ENCODE measurements at regions not wholly inside any gene's neighbourhood (a gene's known extent, or its start where the extent isn't known, plus 50 kb on each side); places are given as distances from the start of the nearest gene placed in this dataset.

DNA sequence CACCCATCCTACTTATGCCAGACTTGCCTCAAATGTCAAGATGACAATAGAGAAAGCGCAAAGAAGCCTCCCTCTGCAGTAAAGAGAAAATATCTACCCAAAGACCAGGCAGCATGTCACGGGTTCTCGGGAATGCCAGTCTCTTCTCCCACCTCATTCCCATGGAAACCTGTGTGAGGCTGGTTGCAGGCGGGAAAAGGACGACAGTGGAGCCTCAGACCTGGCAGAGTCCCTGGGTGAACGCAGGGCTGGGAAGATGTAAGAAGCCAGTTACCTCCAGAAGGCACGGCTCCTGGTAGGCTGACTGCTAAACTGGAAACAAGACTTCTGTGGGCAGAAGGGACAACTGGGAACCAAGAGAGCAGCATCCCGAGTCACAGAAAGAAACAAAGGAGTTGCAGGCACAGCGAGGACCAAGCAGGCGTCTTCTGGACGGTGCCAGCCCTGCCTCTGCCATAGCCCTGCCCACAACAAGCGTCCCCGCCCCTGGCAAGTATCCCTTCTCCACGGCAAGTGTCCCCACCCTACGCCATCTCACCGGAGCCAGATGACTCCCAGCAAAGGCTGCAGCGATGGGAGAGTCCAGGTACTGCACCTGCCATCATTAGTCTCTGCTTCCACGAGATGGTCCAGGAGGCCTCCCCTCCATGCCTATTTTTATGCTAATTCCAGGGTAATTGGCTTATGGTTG, 440.8 kb upstream of the MYT1L start:
- DNase-seq (ENCODE audit: low read depth in 2 of 2, low spot score in 1 of 2), result no peak

DNA sequence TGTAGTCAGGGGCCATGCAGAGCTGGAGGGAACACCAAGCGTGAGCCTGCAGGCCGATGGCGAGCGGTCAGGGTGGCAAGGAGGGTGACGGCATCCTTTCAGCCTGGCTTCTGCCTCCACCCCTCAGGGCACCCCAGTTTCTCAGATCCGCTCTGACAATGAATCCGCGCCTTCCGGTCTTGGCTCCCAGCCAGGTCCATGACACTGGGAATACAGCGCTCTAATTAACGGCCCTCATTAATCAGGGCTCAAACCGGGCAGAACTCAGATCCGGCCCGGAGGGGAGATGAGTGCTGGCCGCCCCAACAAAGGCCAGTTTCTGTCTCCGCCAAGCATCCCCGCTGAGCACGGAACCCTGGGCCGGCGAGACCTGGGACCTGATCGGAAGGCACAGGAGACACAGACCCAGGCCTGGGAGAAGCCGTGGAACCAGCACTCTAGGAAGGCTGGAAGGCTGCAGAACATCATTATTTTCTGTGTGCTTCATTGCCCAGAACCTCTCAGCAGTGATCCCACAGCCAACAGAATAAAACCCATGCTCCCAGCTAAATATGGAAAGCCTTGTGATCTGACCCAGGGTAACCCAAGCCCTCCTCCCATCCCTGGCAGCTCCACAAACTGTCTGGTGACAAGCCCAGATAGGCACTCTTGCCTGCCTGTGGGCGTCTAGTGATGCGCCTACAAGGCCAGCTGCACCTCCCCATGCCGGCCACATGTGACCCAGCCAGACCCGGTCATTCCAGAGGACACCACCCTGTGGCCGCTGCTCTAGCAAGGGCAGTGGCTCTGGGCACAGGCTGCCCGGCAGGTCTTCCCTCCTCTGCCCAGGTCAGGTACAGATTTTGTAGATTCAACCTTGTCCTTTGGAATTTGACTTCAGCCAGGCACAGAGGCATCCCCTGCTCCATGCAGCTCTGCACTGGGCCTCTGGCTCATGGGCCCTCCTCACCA, 438.7 kb upstream of the MYT1L start:
- DNase-seq (ENCODE audit: low read depth in 2 of 2, low spot score in 1 of 2), result no peak

DNA sequence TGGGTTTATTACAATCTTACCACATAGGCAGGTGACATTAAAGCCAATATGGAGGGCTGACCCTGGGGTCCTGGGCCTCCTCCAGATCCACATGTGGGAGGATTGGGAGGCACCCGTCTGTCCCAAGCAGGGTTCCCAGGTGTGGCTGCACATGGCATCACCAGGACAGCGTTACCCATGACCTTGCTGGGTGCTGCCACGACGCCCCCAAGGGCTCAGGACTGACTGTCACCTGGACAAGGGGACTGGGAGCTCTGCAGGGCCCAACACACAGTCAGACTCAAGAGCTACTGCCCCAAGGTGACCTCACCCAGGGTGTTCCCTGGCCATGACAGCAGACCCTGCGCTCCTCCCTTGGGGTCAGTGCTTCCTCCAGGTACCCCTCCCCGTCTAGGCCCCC, 437.4 kb upstream of the MYT1L start:
- DNase-seq (ENCODE audit: low read depth in 2 of 2, low spot score in 1 of 2), result no peak

DNA sequence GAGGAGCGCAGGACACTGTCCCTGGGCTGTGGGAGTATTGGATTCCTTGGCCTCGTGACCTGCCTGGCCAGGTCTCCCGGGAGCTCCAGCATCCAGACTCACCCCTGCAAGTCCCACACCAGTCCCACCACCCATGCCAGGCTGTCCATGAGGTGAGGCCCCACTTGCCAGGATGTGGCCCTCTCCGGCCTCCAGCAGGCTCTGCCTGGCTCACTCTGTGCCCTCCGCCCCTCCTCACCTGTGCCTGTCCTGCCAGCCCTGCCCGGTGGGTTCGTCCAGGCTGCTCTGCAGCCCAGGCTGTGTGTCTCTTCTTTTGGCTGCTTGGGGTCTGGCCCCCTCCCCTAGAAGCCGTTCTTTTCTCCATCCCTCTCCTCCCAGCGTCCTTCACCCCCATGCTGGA, 436.8 kb upstream of the MYT1L start:
- no peak for DNase-seq (ENCODE audit: low read depth in 2 of 2, low spot score in 1 of 2)

DNA sequence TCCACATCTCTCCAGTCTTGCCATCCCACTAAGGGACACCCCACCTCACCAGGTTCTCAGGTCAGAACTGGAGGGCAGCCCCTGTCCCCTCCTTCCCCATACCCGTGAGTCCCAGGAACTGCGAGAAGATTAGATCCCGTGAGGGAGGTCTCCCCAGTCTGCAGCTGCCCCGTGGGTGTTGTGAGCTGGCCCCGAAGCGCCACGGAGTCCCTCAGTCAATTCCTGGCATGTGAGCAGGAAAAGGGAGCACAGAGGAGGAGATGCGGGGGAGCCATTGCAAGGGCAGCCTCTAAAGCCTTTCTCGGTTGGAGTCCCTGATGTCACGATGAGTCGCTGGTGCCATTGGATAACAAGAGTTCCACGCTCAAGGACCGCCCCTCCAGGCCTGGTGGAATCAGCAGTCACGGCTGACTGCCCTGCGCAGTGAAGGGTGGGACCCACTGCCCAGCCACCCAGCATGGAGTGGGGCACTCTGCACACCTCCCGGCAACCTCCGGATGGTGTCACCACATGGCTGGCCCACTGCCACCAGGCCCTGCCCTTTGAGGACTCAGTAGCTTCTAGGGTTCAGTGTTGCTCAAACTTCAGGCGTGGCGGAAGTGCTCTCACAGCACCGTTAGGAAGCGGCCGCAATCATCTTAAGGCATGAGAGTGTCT, 434.9 kb upstream of the MYT1L start:
- DNase-seq (ENCODE audit: low read depth in 2 of 2, low spot score in 1 of 2), result no peak

DNA sequence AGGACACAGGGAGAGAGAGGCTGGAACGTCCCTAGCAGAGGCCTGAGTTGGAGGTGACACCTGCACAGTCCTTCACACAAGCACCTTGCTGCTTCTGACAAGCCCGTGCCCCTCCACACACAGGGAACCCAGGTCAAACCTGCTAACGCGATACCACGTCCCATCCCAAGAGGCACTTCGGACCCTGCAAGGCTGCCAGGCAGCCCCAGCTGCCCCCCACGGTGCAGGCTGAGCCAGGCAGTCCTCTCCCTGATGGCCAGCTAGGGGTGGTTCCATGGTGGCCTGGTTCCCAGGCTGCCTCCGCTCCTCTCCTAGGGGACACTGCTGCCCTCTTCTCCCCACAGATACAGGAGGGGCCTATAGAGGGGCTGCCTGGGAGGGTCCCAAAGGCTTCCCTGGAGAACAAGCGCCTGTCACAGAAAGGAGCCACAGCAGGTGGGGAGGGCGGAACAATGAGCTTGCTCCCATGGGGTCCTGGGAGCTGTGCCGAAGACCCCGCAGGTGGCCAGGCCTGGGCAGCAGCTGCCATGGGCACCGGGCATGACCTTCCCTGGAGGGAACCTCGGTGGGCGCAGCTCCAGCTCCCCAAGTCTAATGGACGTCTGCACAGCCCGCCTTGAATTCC, 434.2 kb upstream of the MYT1L start:
- no peak for DNase-seq (ENCODE audit: low read depth in 2 of 2, low spot score in 1 of 2)

DNA sequence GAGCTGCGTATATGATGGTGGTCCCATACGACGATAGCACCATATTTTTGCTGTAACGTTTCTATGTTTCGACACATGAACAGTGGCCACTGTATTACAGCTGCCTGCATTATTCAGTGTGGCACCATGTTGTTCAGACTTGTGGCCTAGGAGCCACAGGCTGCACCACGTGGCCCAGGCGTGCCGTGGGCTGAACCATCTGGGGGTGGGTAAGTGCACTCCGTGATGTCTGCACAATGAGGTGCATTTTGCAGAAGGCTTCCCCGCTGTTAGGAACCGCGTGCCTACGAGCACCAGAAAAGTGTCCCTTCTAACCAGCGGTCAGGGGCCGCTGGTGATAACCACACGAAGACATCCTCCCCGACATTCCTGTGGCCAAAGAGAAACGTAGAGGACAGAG, 433.7 kb upstream of the MYT1L start:
- DNase-seq (ENCODE audit: low read depth in 2 of 2, low spot score in 1 of 2), result no peak

DNA sequence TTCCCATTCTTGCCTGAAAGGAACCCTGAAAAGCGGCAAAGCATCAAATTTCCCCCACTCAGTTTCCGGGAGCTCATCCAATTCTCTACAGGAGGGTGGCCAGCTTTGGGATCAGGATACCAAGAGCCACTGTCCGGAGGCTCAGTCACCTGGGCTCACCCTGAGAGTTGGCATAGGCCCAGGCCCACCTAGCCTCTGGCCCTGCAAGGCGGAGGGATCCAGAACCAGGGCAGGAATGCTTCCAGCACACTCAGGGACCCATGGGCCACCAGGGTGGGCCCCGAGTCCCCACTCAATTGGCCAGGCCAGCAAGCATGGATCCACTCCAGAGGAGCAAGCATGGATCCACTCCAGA, 432.9 kb upstream of the MYT1L start:
- no peak for DNase-seq (ENCODE audit: low read depth in 2 of 2, low spot score in 1 of 2)

DNA sequence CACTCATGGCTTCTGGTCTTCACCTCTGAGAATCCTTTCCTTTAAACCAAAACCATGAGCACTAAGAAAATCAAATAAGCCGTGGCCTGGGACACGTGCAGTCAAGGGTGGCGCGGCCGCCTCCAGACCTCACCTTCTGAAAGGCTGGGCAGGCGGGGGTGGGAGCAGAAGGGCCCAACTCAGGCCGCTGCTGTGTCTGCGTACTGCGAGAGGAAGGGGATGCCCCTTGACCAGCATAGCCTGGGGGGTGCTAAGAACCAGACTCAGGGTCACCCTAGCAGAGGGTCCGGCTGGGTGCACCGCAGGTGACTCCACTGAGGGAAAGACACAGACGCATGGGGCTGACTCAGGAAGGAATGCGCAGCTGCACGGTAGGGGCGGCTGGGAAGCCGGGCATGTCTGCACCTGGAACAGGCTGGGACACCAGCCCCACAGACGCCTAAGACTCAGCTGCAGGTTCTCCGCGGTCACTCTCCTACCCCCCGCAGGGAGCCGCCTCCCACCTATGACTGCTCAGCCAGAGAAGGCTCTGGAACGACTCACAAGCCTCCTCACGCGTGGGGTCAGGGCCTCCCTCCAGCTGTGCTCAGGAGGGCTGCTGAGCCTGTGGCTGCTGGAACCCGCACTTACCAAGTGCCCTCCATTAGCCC, 432.4 kb upstream of the MYT1L start:
- DNase-seq (ENCODE audit: low read depth in 2 of 2, low spot score in 1 of 2), result no peak

DNA sequence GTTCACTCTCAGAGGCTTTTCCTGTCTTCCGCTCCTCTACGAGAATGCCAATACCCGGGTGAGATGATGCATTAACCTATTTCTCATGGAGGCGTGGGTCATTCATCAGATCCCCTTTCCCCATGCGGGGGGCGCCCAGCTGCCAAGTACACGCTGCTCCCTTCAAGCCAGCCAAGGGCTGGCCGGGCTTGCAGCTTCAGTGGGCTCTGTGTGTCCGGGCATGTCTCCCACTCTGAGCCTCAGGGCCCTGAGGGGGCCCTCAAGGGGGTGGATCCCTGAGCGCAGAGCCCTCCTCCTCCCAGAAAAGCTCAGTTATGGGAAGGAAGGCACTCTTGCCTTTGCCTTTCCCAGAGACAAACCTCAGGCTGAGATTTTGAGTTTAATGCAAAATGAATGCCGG, 431.8 kb upstream of the MYT1L start:
- DNase-seq (ENCODE audit: low read depth in 2 of 2, low spot score in 1 of 2), result no peak

DNA sequence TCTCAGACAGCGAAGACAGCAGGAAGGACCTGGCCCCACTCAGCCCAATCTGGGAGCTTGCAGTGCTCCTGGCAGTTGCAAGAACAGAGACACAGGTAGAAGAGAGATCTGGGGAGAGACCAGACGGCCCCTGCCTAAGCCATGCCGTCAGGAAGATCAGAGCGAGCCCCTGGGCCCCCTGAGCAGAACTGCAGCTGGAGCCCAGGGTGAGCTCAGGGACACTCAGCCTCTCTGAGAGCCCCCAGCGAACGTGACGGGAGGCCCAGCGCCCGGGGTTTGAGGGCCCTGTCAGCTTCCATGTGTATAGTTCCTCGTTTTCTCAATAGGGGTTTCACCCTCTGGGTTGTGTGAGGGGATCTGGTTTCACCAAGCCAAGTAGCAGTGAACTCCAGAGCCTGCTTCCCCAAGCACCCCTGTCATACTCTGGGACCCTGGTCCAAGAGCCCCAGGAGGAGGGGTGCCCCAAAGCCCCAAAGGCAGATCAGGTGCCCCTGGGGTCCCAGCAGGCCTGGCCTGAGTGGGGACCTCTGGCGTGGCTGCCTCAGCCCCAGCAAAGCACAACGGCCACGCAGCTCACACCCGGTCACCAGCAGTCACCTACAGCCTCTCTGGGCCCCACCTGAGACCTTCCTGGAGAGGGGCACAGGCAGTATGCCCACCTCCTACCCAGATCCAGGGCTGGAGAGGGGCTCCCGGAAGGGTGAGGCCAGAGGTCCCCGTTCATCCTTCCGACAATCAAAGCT, 431.3 kb upstream of the MYT1L start:
- DNase-seq (ENCODE audit: low read depth in 2 of 2, low spot score in 1 of 2), result no peak

DNA sequence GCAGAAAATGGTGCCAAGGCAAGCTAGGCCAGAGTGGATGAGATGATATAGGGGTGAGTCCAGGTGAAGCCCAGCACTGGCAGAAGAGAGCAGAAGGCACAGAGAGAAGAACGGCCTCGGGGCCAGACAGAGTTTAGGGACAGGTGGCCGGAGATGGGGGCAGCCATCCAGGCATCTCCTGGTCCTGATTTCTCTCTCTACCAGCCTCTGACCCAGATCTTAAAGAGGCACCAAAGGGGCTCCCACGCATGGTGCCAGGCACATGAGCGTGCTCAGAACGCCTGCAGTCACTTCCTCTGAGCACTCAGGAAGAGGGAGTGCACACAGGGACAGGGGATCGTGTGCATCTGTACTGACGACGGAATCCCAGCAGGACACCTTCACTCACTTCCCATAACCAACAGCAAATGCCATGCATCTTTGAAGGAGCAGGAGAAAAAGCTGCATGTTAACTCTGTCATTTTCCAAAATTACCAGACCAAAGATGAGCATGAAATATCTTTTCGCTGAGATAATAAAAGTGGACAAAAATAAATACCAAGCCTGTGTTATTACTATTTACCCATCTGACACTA, 427.8 kb upstream of the MYT1L start:
- DNase-seq (ENCODE audit: low read depth in 2 of 2, low spot score in 1 of 2), result no peak

DNA sequence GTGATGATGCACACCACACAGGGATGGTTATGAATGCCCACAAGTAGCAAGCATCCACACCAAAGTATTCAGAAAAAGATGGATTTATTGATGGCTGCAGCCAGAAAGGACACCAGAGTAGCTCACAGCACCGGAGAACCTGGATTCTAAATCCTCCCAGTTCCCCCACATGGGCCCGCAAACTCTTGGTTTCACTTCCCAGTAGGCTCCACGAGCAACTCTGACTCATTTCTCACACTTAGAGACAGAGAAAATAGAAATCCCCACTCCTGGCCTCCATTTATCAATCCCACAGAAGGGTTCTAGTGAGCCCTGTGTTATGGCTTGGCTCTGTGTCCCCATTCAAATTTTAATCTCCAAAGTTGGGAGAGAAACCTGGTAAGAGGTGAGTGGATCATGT, 426.7 kb upstream of the MYT1L start:
- no peak for DNase-seq (ENCODE audit: low read depth in 2 of 2, low spot score in 1 of 2)

DNA sequence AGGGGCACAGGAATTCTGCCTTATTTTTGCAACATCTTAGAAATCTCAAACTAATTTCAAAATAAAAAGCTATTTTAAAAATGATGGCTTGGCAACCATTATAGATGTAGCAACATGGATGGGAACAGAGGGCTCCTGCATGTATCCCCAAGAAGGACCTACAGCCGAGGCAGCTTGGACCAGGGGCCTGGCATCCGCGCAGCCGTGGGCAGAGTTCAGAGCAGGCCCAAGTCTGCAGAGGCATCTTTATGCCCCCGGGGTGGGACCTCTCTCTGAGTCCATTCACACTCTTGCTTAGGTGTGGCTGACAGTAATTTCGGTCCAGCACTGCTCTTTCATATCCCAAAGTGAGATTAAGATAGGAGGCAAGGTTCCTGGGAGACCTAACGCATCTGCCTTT, 425.8 kb upstream of the MYT1L start:
- DNase-seq (ENCODE audit: low read depth in 2 of 2, low spot score in 1 of 2), result no peak

DNA sequence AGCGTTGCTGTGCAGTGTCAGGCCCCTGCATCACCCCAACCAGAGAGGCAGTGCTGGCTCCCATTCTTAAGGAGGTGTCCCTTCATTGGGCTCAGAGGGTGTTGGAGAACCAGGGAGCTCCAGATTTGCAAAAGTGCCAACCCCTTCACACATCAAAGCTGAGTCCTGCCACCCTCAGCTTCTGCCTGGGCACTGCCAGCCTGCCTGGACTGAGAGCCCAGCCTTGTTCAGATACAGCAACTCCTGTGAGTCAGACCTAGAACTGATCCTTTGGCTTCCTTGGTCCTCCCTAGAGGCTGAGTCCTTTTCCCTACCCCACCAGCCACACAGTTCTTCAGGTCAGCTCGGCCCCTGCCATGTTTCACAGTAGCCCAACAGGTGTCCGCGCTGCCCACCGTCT, 424.9 kb upstream of the MYT1L start:
- no peak for DNase-seq (ENCODE audit: low read depth in 2 of 2, low spot score in 1 of 2)

DNA sequence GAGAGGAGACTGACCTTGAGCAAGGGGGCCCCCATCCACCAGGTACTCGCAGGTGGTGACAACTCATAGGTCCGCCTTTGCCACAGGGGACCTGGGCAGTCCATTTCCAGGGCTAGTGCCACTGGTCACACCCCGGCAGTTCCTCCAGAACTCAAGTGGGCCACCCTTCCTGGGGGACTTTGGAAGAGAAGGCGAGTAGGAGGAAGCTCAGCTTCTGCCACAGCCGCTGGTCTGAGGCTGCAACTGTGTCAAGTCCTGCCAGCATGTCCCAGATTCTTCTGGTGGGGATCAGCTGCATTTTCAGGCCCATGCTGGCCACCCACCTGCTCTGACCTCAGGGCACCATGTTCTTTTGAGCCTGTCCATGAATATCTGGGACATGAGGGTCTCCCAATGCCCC, 423.9 kb upstream of the MYT1L start:
- DNase-seq (ENCODE audit: low read depth in 2 of 2, low spot score in 1 of 2), result no peak

DNA sequence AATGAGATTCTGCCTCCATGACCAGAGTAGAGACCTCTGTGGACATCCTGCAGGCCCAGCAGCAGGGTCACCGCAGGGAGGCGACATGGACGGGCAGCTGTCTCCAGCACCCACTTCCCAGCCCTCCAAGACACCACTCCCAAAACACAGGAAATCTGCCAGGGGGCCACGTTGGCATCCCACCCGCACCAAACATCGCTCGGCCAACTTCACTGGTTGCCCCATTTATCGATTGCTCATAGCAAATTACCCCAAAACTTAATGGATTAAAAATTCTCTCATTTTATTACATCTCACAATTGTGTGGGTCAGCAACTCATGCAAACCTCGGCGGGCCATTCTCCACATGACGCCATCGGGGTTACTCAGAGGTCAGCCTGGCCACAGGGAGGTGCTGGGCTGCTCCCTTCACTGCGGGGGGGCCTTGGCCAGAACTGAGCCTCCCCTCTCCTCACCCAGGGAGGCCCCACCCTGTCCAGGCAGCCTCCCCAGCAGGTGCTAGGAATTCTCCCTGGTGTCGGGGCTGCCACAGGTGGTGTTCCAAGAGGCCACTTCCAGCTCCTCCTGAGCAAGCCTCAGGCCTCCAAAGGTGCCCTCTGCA, 420.7 kb upstream of the MYT1L start:
- DNase-seq (ENCODE audit: low read depth in 2 of 2, low spot score in 1 of 2), result no peak

DNA sequence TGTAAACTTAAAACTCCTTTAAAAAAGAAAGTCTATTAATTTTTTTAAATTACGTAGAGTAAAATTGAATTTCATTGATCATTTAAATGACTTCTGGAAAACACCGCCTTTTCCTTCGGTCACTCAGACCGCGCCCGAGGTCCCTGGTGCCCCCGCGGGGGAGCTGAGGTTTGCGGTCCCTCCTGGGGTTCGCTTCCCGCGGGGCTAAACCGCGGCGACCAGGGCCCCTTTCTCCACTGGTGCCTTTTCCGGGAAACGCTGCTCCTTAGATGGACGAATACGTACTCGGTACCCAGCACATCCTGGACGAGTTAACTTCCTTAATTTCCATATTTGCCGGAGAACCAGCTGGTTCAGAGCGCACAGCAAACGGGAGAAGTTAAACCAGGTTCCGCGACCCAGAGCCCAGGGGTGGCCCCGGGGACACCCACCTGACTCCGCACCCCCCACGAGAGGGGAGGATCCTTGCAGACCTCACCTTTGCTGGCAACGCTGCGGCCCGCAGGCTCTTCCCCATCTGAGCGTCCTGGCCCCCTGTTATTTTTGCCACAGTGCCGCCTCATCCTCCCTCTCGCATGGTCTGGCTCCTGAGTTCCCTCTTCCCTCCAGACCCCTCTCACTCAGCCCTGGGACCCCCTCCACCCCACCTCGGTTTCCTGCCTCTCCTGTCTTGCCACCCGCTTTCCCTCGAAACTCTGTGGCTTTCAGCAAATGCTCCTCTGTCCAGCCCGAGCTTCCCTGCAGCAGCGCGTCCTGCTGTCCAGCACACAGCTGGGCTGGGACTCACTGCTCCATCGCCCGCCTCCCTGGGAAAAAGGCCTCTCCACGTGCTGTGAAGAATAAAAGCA, 420.0 kb upstream of the MYT1L start:
- no peak for DNase-seq (ENCODE audit: low read depth in 2 of 2, low spot score in 1 of 2)

DNA sequence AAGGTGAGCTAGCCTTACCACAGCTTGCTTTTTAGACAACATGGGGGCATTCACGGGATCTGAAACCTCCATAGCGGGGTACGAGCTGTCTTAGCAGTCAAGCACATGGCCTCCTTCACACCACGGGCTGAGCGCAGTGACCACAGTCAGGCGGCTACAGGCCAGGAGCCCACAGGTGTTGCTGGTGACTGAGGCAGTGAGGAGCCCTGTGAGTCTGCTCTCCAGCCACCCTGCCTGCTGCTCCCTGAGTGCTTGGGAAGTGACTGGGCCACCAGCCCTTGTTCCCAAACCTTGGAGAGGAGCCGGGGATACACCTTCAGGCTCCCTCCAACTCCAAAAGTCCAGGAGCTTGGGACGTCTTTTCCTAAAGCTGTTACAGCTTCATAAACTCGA, 418.1 kb upstream of the MYT1L start:
- DNase-seq (ENCODE audit: low read depth in 2 of 2, low spot score in 1 of 2), result no peak

Data from stimulated activated CD8-positive, alpha-beta memory T cell treated with anti-CD3 and anti-CD28 coated beads, Interleukin-4, amount 100 ng/mL, for 4 hours (primary cell).